ENCODE measurements at regions not wholly inside any gene's neighbourhood (a gene's known extent, or its start where the extent isn't known, plus 50 kb on each side); places are given as distances from the start of the nearest gene placed in this dataset.

DNA sequence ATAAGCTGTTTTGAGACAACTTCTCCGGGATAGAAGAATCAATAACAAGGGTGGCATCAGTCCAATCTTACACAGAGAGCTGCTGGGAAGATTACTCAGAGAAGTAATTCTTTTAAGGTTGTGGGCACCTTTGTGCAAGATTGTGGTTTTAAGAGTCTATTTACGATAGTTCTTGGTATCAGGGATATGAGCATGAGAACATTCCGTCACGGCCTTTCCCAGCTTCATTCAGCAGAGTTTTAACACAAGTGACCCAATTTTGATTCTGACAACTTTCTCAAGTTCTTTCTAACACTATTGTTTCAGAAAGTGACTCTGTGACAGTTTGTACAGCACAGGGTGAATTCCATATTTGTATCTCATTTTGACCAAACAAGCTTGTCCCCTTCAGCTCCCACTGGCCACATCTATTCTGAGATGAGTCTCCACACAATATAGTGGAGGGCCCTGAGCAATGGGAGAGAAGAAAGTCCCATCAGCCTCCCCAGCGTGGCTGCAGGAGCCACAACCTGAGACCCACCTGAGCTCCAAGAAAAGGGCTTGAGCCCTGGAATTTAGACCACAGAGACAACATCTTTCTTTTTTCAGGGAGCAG, 869.2 kb downstream of the TMEM121 start:
- DNase-seq (ENCODE audit: low read depth, low spot score), result no peak
- H3K27ac ChIP-seq (ENCODE audit: insufficient read depth, low read depth, low read length), result no peak overlapping the region
- peaks cover 7% of the 10 kb centered on the region for H3K9me3 ChIP-seq (replicated peaks; ENCODE audit: control insufficient read depth, insufficient read depth, low read length)
- dilution Hi-C loops (cut with MboI; ENCODE audit: extremely low pct_ligation_motif_present, low sequenced_read_pairs), result no loop called here
- intact Hi-C loops (cut with micrococcal nuclease), result no loop called here
- no peaks in the 10 kb centered on the region for H3K36me3 ChIP-seq (ENCODE audit: control insufficient read depth in 2 of 2, extremely low read depth in 1 of 2, insufficient read depth in 2 of 2, low read length in 2 of 2)
- ChIA-PET POLR2A (no interaction called here), CTCF (no interaction called here)
- H3K79me2 ChIP-seq (ENCODE audit: control insufficient read depth, insufficient read depth, low read length), result no peaks in the 10 kb centered on the region
- H3K9me1 ChIP-seq (replicated peaks; ENCODE audit: control insufficient read depth, extremely low read depth, insufficient read depth, low read length), result no peaks in the 10 kb centered on the region
- no peak overlapping the region for H3K4me3 ChIP-seq (replicated peaks in 1 of 3; ENCODE audit: insufficient read depth in 1 of 3, low read depth in 1 of 3, low read length in 3 of 3)
- H4K20me1 ChIP-seq (replicated peaks; ENCODE audit: control insufficient read depth, extremely low read depth, insufficient read depth, low read length), result no peaks in the 10 kb centered on the region
- H3K9ac ChIP-seq (replicated peaks; ENCODE audit: extremely low read depth, insufficient read depth, low read length), result no peak overlapping the region
- H2AFZ ChIP-seq (ENCODE audit: low read depth, low read length), result no peak overlapping the region
- TF ChIP-seq MAX (IDR thresholded peaks at IDR 0.05; ENCODE audit: insufficient read depth, insufficient read length) (no peak), GATA2 (IDR thresholded peaks at IDR 0.05; ENCODE audit: insufficient read depth, insufficient read length, low read depth, low read length) (no peak), MYC (IDR thresholded peaks at IDR 0.05; ENCODE audit: low read depth, low read length) (no peak), POLR2A (IDR thresholded peaks at IDR 0.05; ENCODE audit: low read depth, low read length) (no peak), CTCF (IDR thresholded peaks at IDR 0.05; ENCODE audit: extremely low read depth in 1 of 2, insufficient read depth in 1 of 2, low read depth in 1 of 2, low read length in 2 of 2) (no peak), FOS (IDR thresholded peaks at IDR 0.05; ENCODE audit: borderline replicate concordance, insufficient read depth, low read length) (no peak), EZH2 (IDR thresholded peaks at IDR 0.05; ENCODE audit: borderline replicate concordance, low read depth, low read length, severe bottlenecking) (no peak), POLR2AphosphoS5 (IDR thresholded peaks at IDR 0.05; ENCODE audit: insufficient read depth, low read depth, low read length) (no peak), JUN (IDR thresholded peaks at IDR 0.05; ENCODE audit: borderline replicate concordance, insufficient read depth, insufficient read length, low read depth) (no peak)
- H3K4me2 ChIP-seq (ENCODE audit: insufficient read depth, low read length), result no peak overlapping the region
- BruUV-seq (replicated peaks), result no TSS peak
- no peaks in the 10 kb centered on the region for H3K4me1 ChIP-seq (ENCODE audit: control insufficient read depth, extremely low read depth, insufficient read depth, low read length)
- H3K27me3 ChIP-seq (ENCODE audit: control insufficient read depth in 2 of 2, insufficient read depth in 2 of 2, low read length in 2 of 2), result no peaks in the 10 kb centered on the region
- no peak for FAIRE-seq

Measured in endothelial cell of umbilical vein (primary cell).